Endodermal cell (in vitro differentiated cells): ENCODE measurements at regions not wholly inside any gene's neighbourhood (a gene's known extent, or its start where the extent isn't known, plus 50 kb on each side); places are given as distances from the start of the nearest gene placed in this dataset.

Source experiments
- DNase-seq: peaks from one replicate; pipeline ENCODE4 v3.0.0-alpha.2; 2017
- H3K27ac ChIP-seq: 2 replicates; pipeline ENCODE4 v1.5.1; 2013; ENCODE audit warnings: mild to moderate bottlenecking, low read depth, low read length, moderate library complexity
- H3K27me3 ChIP-seq: 2 replicates; pipeline ENCODE4 v1.6.1; 2013; ENCODE audit warnings: mild to moderate bottlenecking, low read length, moderate library complexity; ENCODE audit not compliant: insufficient read depth, control insufficient read depth, poor library complexity, severe bottlenecking
- H3K36me3 ChIP-seq: 2 replicates; pipeline ENCODE4 v1.7.0; 2013; ENCODE audit warnings: mild to moderate bottlenecking, low read length, moderate library complexity; ENCODE audit not compliant: control insufficient read depth, insufficient read depth
- H3K4me1 ChIP-seq: one replicate; pipeline ENCODE4 v1.7.0; 2013; ENCODE audit warnings: low read length; ENCODE audit not compliant: control insufficient read depth, insufficient read depth
- H3K4me3 ChIP-seq: 2 replicates; pipeline ENCODE4 v1.5.1; 2013; ENCODE audit warnings: mild to moderate bottlenecking, low read length, moderate library complexity
- H3K9ac ChIP-seq: 2 replicates; pipeline ENCODE4 v1.6.1; 2013; ENCODE audit warnings: mild to moderate bottlenecking, low read length, moderate library complexity; ENCODE audit not compliant: poor library complexity, severe bottlenecking; ENCODE audit errors: extremely low read depth
- H3K9me3 ChIP-seq: 2 replicates; pipeline ENCODE4 v1.6.1; 2013; ENCODE audit warnings: mild to moderate bottlenecking, low read length, moderate library complexity; ENCODE audit not compliant: control insufficient read depth
- H3K27ac Mint-ChIP-seq: 2 replicates; pipeline ENCODE4 v1.8.0; 2020; ENCODE audit warnings: mixed read lengths
- H3K27me3 Mint-ChIP-seq: 2 replicates; pipeline ENCODE4 v1.8.0; 2021; ENCODE audit warnings: mild to moderate bottlenecking, mixed read lengths; ENCODE audit not compliant: insufficient read depth
- H3K36me3 Mint-ChIP-seq: 2 replicates; pipeline ENCODE4 v1.8.0; 2020; ENCODE audit warnings: low read depth, mixed read lengths
- H3K4me1 Mint-ChIP-seq: 2 replicates; pipeline ENCODE4 v1.8.0; 2020; ENCODE audit warnings: mixed read lengths
- H3K4me3 Mint-ChIP-seq: 2 replicates; pipeline ENCODE4 v1.8.0; 2020; ENCODE audit warnings: mild to moderate bottlenecking, moderate library complexity, mixed read lengths
- H3K9me3 Mint-ChIP-seq: 2 replicates; pipeline ENCODE4 v1.8.0; 2020; ENCODE audit warnings: mild to moderate bottlenecking, mixed read lengths
- WGBS, 2 experiments: methylation state at CpG; one replicate each; pipeline versions ENCODE4 v1.1.5 to v1.1.7; 2013; ENCODE audit warnings: missing lambda C conversion rate in 2 of 2, mixed read lengths in 1 of 2; ENCODE audit not compliant: insufficient coverage in 1 of 2, insufficient read length in 1 of 2; 5-methylcytosine and 5-hydroxymethylcytosine counted together
- TF ChIP-seq, protein P1 (sequence below): fragments of 200-600 bp; sonication (generic); conservative IDR thresholded peaks from 2 replicates; pipeline ENCODE4 v1.5.0; 2021; ENCODE audit warnings: antibody characterized with exemption, mild to moderate bottlenecking

DNA sequence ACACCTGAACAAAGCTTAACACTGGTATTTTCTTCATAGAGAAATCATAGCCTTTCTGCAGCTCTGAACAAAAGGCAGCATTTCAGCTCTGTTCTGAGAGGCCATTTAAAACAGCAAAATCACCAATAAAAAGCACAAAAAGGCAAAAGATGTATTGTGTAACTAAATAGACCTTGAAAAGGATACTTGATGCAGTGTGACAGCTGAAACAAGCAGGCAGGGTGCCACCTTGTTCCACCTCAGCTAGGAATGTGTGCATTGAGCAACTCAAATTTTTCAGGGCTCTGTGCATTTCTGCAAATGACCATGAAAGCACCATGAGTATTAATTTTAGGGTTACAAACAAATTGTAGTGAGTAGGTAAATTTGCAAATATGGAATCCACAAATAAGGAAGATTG lies 65.8 kb downstream of the RHOU start:
- H3K4me1 Mint-ChIP-seq = peaks cover 7% of the 10 kb centered on the region
- Histone ChIP-seq H3K4me3 (no peak overlapping the region), H3K9ac (no peak overlapping the region), H3K9me3 (no peaks in the 10 kb centered on the region), H3K36me3 (no peaks in the 10 kb centered on the region), H3K27ac (no peak overlapping the region), H3K4me1 (no peaks in the 10 kb centered on the region), H3K27me3 (peaks cover 5% of the 10 kb centered on the region)
- peaks cover 9% of the 10 kb centered on the region for H3K27me3 Mint-ChIP-seq
- H3K4me3 Mint-ChIP-seq = no peak overlapping the region
- H3K27ac Mint-ChIP-seq = no peak overlapping the region
- TF ChIP-seq, protein P1, sequence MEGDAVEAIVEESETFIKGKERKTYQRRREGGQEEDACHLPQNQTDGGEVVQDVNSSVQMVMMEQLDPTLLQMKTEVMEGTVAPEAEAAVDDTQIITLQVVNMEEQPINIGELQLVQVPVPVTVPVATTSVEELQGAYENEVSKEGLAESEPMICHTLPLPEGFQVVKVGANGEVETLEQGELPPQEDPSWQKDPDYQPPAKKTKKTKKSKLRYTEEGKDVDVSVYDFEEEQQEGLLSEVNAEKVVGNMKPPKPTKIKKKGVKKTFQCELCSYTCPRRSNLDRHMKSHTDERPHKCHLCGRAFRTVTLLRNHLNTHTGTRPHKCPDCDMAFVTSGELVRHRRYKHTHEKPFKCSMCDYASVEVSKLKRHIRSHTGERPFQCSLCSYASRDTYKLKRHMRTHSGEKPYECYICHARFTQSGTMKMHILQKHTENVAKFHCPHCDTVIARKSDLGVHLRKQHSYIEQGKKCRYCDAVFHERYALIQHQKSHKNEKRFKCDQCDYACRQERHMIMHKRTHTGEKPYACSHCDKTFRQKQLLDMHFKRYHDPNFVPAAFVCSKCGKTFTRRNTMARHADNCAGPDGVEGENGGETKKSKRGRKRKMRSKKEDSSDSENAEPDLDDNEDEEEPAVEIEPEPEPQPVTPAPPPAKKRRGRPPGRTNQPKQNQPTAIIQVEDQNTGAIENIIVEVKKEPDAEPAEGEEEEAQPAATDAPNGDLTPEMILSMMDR = no peak
- no peaks in the 10 kb centered on the region for H3K9me3 Mint-ChIP-seq
- no peak for DNase-seq
- H3K36me3 Mint-ChIP-seq = no peaks in the 10 kb centered on the region

DNA sequence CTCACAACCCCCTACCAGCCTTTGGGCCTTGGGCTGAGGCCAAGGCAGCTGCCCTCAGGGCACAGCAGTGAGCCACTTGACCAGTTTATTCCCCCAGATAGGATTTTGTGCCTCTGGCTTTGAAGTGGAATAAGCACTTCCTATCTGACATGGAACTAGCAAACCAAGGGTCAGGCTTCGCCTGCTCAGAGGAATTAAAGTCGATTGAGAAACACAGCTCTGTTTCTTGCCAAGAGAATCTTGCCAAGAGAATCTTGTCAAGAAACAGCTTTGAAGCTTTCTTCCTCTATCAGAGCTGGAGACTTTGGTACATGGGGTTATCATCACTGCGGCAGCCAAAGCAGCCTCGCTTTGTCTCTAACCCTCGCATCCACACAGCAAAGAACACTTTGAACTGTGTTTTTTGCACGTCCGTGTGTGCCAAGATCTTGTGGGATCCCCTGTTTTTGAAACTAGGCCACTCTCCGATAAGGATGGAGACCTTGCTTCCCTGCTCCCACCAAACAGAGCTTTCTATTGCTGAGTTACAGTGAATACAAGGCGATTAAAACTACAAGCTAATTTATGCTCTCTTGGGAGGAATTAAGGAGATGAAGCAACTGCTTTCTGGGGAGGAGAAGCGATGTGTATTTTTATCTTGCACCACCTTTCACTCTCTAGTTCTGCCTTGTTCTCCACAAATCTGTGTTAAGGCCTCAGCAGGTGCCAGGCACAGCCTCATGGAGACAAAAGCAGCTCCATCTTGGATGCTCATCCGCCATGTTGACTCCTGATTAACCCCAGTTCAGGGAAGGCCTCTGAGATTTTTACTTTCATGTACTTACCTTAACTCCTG lies 67.3 kb downstream of the RHOU start:
- no peak overlapping the region for H3K27ac Mint-ChIP-seq
- TF ChIP-seq, protein P1 = no peak
- H3K27me3 ChIP-seq = peaks cover 4% of the 10 kb centered on the region
- H3K4me3 Mint-ChIP-seq = no peak overlapping the region
- H3K27me3 Mint-ChIP-seq = peaks cover 9% of the 10 kb centered on the region
- H3K36me3 ChIP-seq = no peaks in the 10 kb centered on the region
- H3K4me1 ChIP-seq = no peaks in the 10 kb centered on the region
- H3K4me1 Mint-ChIP-seq = peaks cover 7% of the 10 kb centered on the region
- no peaks in the 10 kb centered on the region for H3K36me3 Mint-ChIP-seq
- H3K9me3 ChIP-seq = no peaks in the 10 kb centered on the region
- H3K9ac ChIP-seq = no peak overlapping the region
- no peak overlapping the region for H3K27ac ChIP-seq
- no peaks in the 10 kb centered on the region for H3K9me3 Mint-ChIP-seq
- WGBS, 2 experiments = 93 to 99% methylated on average over 9 to 11 of the region's 11 CpGs
- no peak for DNase-seq
- H3K4me3 ChIP-seq = no peak overlapping the region

DNA sequence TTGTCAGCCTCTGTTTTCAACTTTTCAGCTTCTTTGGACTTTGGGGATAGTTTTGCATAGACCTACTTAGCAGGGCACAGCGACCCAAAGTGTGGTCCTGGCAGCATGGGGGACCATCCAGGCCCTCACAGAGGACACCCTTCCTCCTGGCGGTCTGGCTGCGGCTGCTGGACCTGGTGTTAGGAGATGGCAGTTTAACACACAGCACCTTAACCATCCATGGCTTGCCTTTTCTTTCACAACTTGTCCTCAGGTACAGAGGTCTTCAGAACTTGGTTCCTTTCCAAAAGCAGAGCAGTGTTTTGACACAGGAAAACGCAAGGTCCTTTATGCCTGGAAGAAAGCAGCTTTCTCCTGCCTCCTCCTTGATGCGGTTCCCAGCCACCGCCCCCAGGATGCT lies 68.1 kb downstream of the RHOU start:
- H3K27ac Mint-ChIP-seq = no peak overlapping the region
- H3K9me3 Mint-ChIP-seq = no peaks in the 10 kb centered on the region
- no peak overlapping the region for H3K4me3 Mint-ChIP-seq

More for the DNA sequence above, 68.1 kb downstream of the RHOU start:
- no peak overlapping the region for H3K4me3 ChIP-seq
- TF ChIP-seq, protein P1 = no peak
- no peaks in the 10 kb centered on the region for H3K4me1 ChIP-seq
- H3K9me3 ChIP-seq = peaks cover 3% of the 10 kb centered on the region
- H3K36me3 ChIP-seq = no peaks in the 10 kb centered on the region
- 94 to 100% methylated on average over 1 to 6 of the region's 6 CpGs for whole genome bisulfite sequencing, 2 experiments
- H3K4me1 Mint-ChIP-seq = peaks cover 7% of the 10 kb centered on the region
- H3K27me3 Mint-ChIP-seq = peaks cover 7% of the 10 kb centered on the region
- no peak for DNase-seq
- no peak overlapping the region for H3K27ac ChIP-seq
- H3K9ac ChIP-seq = no peak overlapping the region
- H3K27me3 ChIP-seq = no peaks in the 10 kb centered on the region
- H3K36me3 Mint-ChIP-seq = no peaks in the 10 kb centered on the region
